IMR-90 (cell line): ENCODE measurements at regions not wholly inside any gene's neighbourhood (a gene's known extent, or its start where the extent isn't known, plus 50 kb on each side); places are given as distances from the start of the nearest gene placed in this dataset.

Source experiments
- ATAC-seq: fragments of 200-7000 bp; cut with Tn5 transposase; 2 replicates; pipeline ENCODE4 v1.9.1; 2020; ENCODE audit warnings: low read depth, mild to moderate bottlenecking, moderate library complexity
- BruUV-seq: library from RNA; stranded (reverse); fragments of 400-500 nt; replicated peaks from 2 replicates; lab custom pipeline; 2021; lab: Mats Ljungman, UMichigan
- CTCF ChIA-PET: fragments of 300-600 bp; formaldehyde crosslinking; extraction: SDS; loops from one replicate; lab custom pipeline; 2021; ENCODE audit warnings: antibody characterized with exemption; lab: Yijun Ruan, JAX
- POLR2A ChIA-PET: fragments of 300-600 bp; sonication (Branson Sonifier 250); formaldehyde crosslinking; loops from one replicate; lab custom pipeline; 2022; ENCODE audit warnings: antibody characterized with exemption; ENCODE audit not compliant: unreplicated experiment; lab: Charles Lee
- DNase-seq: peaks from one replicate; pipeline ENCODE4 v3.0.0; 2013
- H2AFZ ChIP-seq: replicated peaks from 2 replicates; pipeline ENCODE3; 2013; ENCODE audit warnings: low read length, mild to moderate bottlenecking; ENCODE audit not compliant: poor library complexity
- H2AK5ac ChIP-seq: 2 replicates; pipeline ENCODE4 v1.6.1; 2013; ENCODE audit warnings: low read depth, low read length, inconsistent platforms
- H2AK9ac ChIP-seq: replicated peaks from 2 replicates; pipeline ENCODE3; 2013; ENCODE audit warnings: mild to moderate bottlenecking, low read depth, low read length, moderate library complexity; ENCODE audit not compliant: poor library complexity
- H2BK120ac ChIP-seq: 2 replicates; pipeline ENCODE4 v1.6.1; 2013; ENCODE audit warnings: low read depth, low read length, inconsistent platforms
- H2BK15ac ChIP-seq: 3 replicates; pipeline ENCODE4 v1.6.1; 2013; ENCODE audit warnings: low read depth, low read length, inconsistent platforms
- H2BK20ac ChIP-seq: 2 replicates; pipeline ENCODE4 v1.6.1; 2013; ENCODE audit warnings: low read depth, mild to moderate bottlenecking, inconsistent platforms, low read length, moderate library complexity
- H2BK5ac ChIP-seq: 2 replicates; pipeline ENCODE4 v1.6.1; 2013; ENCODE audit warnings: mild to moderate bottlenecking, low read depth, low read length, inconsistent platforms; ENCODE audit not compliant: poor library complexity, severe bottlenecking
- H3K14ac ChIP-seq: replicated peaks from 2 replicates; pipeline ENCODE4 v1.6.1; 2013; ENCODE audit warnings: low read depth, low read length, inconsistent platforms
- H3K18ac ChIP-seq: 2 replicates; pipeline ENCODE4 v1.6.1; 2013; ENCODE audit warnings: low read depth, low read length, control low read depth
- H3K23ac ChIP-seq: 2 replicates; pipeline ENCODE4 v1.6.1; 2013; ENCODE audit warnings: low read depth, low read length, inconsistent platforms
- H3K27ac ChIP-seq: 2 replicates; pipeline ENCODE4 v1.5.1; 2013; ENCODE audit warnings: mild to moderate bottlenecking, control low read depth, low read length; ENCODE audit not compliant: insufficient read depth
- H3K27me3 ChIP-seq: 2 replicates; pipeline ENCODE4 v1.6.1; 2013; ENCODE audit warnings: low read length; ENCODE audit not compliant: control insufficient read depth, insufficient read depth
- H3K36me3 ChIP-seq: 2 replicates; pipeline ENCODE4 v1.6.1; 2013; ENCODE audit warnings: low read length, mixed read lengths; ENCODE audit not compliant: control insufficient read depth, insufficient read depth
- H3K4ac ChIP-seq: 2 replicates; pipeline ENCODE4 v1.6.1; 2013; ENCODE audit warnings: low read depth, low read length, inconsistent platforms
- H3K4me1 ChIP-seq: 2 replicates; pipeline ENCODE4 v1.6.1; 2013; ENCODE audit warnings: low read length, mixed read lengths; ENCODE audit not compliant: control insufficient read depth, insufficient read depth
- H3K4me2 ChIP-seq: 2 replicates; pipeline ENCODE4 v1.6.1; 2013; ENCODE audit warnings: low read depth, mild to moderate bottlenecking, control low read depth, low read length, moderate library complexity
- H3K4me3 ChIP-seq: 2 replicates; pipeline ENCODE4 v1.5.1; 2013; ENCODE audit warnings: low read depth, mild to moderate bottlenecking, control low read depth, low read length, moderate library complexity; ENCODE audit not compliant: insufficient read depth
- H3K56ac ChIP-seq: 2 replicates; pipeline ENCODE4 v1.6.1; 2013; ENCODE audit warnings: low read length, inconsistent platforms; ENCODE audit not compliant: insufficient read depth; ENCODE audit errors: extremely low read depth
- H3K79me1 ChIP-seq, 2 experiments: 2 replicates each; pipeline ENCODE4 v1.6.1; 2013; ENCODE audit warnings: low read length in 2 of 2, inconsistent platforms in 1 of 2, low read depth in 1 of 2
- H3K9ac ChIP-seq: 2 replicates; pipeline ENCODE4 v1.6.1; 2013; ENCODE audit warnings: low read depth, low read length, control low read depth
- H3K9me1 ChIP-seq: 2 replicates; pipeline ENCODE4 v1.6.1; 2013; ENCODE audit warnings: low read length, inconsistent platforms; ENCODE audit not compliant: insufficient read depth
- H3K9me3 ChIP-seq: 2 replicates; pipeline ENCODE4 v1.6.1; 2013; ENCODE audit warnings: low read length; ENCODE audit not compliant: control insufficient read depth, insufficient read depth
- H4K20me1 ChIP-seq: 2 replicates; pipeline ENCODE4 v1.6.1; 2013; ENCODE audit warnings: low read length, inconsistent platforms; ENCODE audit not compliant: insufficient read depth
- H4K5ac ChIP-seq: 2 replicates; pipeline ENCODE4 v1.6.1; 2013; ENCODE audit warnings: mild to moderate bottlenecking, low read depth, low read length, control low read depth
- H4K8ac ChIP-seq, 2 experiments: 2 replicates each; pipeline ENCODE4 v1.6.1; 2013; ENCODE audit warnings: low read depth in 2 of 2, low read length in 2 of 2, control low read depth in 1 of 2, inconsistent platforms in 1 of 2
- H4K91ac ChIP-seq: 2 replicates; pipeline ENCODE4 v1.6.1; 2013; ENCODE audit warnings: low read depth, low read length, inconsistent platforms; ENCODE audit not compliant: insufficient read depth
- BHLHE40 ChIP-seq: fragments of 150-350 bp; IDR thresholded peaks from 2 replicates; pipeline ENCODE4 v1.6.1; 2016; ENCODE audit warnings: mild to moderate bottlenecking, low read depth, low read length
- CEBPB ChIP-seq: IDR thresholded peaks from 2 replicates; pipeline ENCODE4 v1.6.1; 2012; ENCODE audit warnings: low read depth, low read length, improper control_type of control experiment
- CHD1 ChIP-seq: IDR thresholded peaks from 2 replicates; pipeline ENCODE4 v1.6.1; 2012; ENCODE audit warnings: low read depth, low read length, improper control_type of control experiment
- FOS ChIP-seq: fragments of 150-350 bp; IDR thresholded peaks from 2 replicates; pipeline ENCODE4 v1.6.1; 2016; ENCODE audit warnings: low read depth, low read length
- MAFK ChIP-seq: IDR thresholded peaks from 2 replicates; pipeline ENCODE4 v1.6.1; 2012; ENCODE audit warnings: low read depth, low read length, improper control_type of control experiment
- NFE2L2 ChIP-seq: fragments of 150-350 bp; IDR thresholded peaks from 2 replicates; pipeline ENCODE4 v1.6.1; 2016; ENCODE audit warnings: low read depth, mild to moderate bottlenecking, low read length
- RAD21 ChIP-seq: IDR thresholded peaks from 2 replicates; pipeline ENCODE4 v1.6.1; 2012; ENCODE audit warnings: low read length, improper control_type of control experiment
- RCOR1 ChIP-seq: IDR thresholded peaks from 2 replicates; pipeline ENCODE4 v1.6.1; 2012; ENCODE audit warnings: mild to moderate bottlenecking, low read length, improper control_type of control experiment; ENCODE audit not compliant: insufficient replicate concordance
- RFX5 ChIP-seq: IDR thresholded peaks from 2 replicates; pipeline ENCODE4 v1.8.0; 2012; ENCODE audit warnings: low read depth, mild to moderate bottlenecking, low read length, moderate library complexity
- USF2 ChIP-seq: fragments of 150-350 bp; IDR thresholded peaks from 2 replicates; pipeline ENCODE4 v1.6.1; 2017; ENCODE audit warnings: mild to moderate bottlenecking, antibody characterized with exemption, low read length, low read depth
- WGBS, 2 experiments: methylation state at CpG; one replicate each; pipeline versions ENCODE4 v1.1.5 to v1.1.7; 2013; ENCODE audit warnings: missing lambda C conversion rate in 2 of 2; ENCODE audit not compliant: insufficient read length in 1 of 2; ENCODE audit errors: extremely low coverage in 2 of 2; 5-methylcytosine and 5-hydroxymethylcytosine counted together
- dilution Hi-C: fragments of 300-500 bp; cut with HindIII; formaldehyde crosslinking; loops from one replicate; pipeline ENCODE4 v1.14.3; 2018; ENCODE audit warnings: low sequenced_read_pairs; ENCODE audit not compliant: unreplicated experiment
- in situ Hi-C: fragments of 300-500 bp; cut with MboI; formaldehyde crosslinking; loops from 3 replicates; pipeline ENCODE4 v1.14.3; 2019; ENCODE audit warnings: low sequenced_read_pairs, inconsistent platforms, mixed read lengths
- intact Hi-C: fragments of 100-400 bp; cut with micrococcal nuclease; formaldehyde crosslinking; loops from 2 replicates; pipeline ENCODE4 v1.10.0; 2022

- intact Hi-C loops = no loop called here
- H2AFZ ChIP-seq = no peak overlapping the region
- BruUV-seq = no TSS peak
- H2AK5ac ChIP-seq = no peak overlapping the region
- H3K4ac ChIP-seq = peak overlapping the region; percentile 34; the same call in 1 of the 2 replicates
- H3K9me3 ChIP-seq = no peaks in the 10 kb centered on the region
- no peak for TF ChIP-seq RFX5
- no peak for TF ChIP-seq FOS
- no peak for TF ChIP-seq RCOR1
- TF ChIP-seq USF2 = no peak
- TF ChIP-seq NFE2L2 = no peak
- TF ChIP-seq CHD1 = no peak
- no peak for TF ChIP-seq MAFK
- no peak for TF ChIP-seq RAD21
- TF ChIP-seq CEBPB = no peak
- no peak for TF ChIP-seq BHLHE40
- H4K91ac ChIP-seq = no peak overlapping the region
- no peaks in the 10 kb centered on the region for H3K36me3 ChIP-seq
- no peak overlapping the region for H3K9ac ChIP-seq
- H4K5ac ChIP-seq = 0 out of 2 replicates have a peak overlapping the region, but pooled peaks have one; percentile 35
- peak overlapping the region in 1 of 2 experiments; percentile 54; a peak in 1 of 4 replicates for H4K8ac ChIP-seq
- H2BK5ac ChIP-seq = peak overlapping the region; percentile 30
- H2BK15ac ChIP-seq = no peak overlapping the region
- 0 out of 2 replicates have a peak overlapping the region, but pooled peaks have one; percentile 54 for H3K14ac ChIP-seq
- no peaks in the 10 kb centered on the region for H4K20me1 ChIP-seq
- H3K79me1 ChIP-seq = no peaks in the 10 kb centered on the region
- no peak overlapping the region for H3K4me2 ChIP-seq
- DNase-seq (no peak), ATAC-seq (no peak)
- peaks cover 3% of the 10 kb centered on the region; the same call in 1 of the 2 replicates for H3K9me1 ChIP-seq
- CTCF ChIA-PET = no interaction called here
- POLR2A ChIA-PET = no interaction called here
- no peak overlapping the region for H3K56ac ChIP-seq
- WGBS, 2 experiments = no CpG with 5 or more reads among the region's 4 CpGs
- H3K4me3 ChIP-seq = no peak overlapping the region
- H2BK20ac ChIP-seq = no peak overlapping the region; the same call in 1 of the 2 replicates
- peak overlapping the region; percentile 86; the same call in 1 of the 2 replicates for H3K18ac ChIP-seq
- no peak overlapping the region for H2AK9ac ChIP-seq
- peak overlapping the region; percentile 38; the same call in 1 of the 2 replicates for H2BK120ac ChIP-seq
- H3K27ac ChIP-seq = no peak overlapping the region
- in situ Hi-C loops = no loop called here
- dilution Hi-C loops = no loop called here
- H3K4me1 ChIP-seq = peaks cover 4% of the 10 kb centered on the region; the same call in 1 of the 2 replicates
- H3K27me3 ChIP-seq = no peaks in the 10 kb centered on the region
- peak overlapping the region; percentile 36; the same call in 1 of the 2 replicates for H3K23ac ChIP-seq
Observed at GRCh38 chr15:95608371-95608770, 722.1 kb upstream of the NR2F2 start.
